H1 (cell line): ENCODE measurements at regions not wholly inside any gene's neighbourhood (a gene's known extent, or its start where the extent isn't known, plus 50 kb on each side); places are given as distances from the start of the nearest gene placed in this dataset.

Experiments used
- TF ChIP-seq, protein P1 (sequence below): fragments of 300-600 bp; sonication (generic); IDR thresholded peaks from 2 replicates; pipeline ENCODE4 v1.7.1; 2012; ENCODE audit warnings: low read length, moderate library complexity, mild to moderate bottlenecking, inconsistent platforms; ENCODE audit not compliant: insufficient replicate concordance

DNA sequence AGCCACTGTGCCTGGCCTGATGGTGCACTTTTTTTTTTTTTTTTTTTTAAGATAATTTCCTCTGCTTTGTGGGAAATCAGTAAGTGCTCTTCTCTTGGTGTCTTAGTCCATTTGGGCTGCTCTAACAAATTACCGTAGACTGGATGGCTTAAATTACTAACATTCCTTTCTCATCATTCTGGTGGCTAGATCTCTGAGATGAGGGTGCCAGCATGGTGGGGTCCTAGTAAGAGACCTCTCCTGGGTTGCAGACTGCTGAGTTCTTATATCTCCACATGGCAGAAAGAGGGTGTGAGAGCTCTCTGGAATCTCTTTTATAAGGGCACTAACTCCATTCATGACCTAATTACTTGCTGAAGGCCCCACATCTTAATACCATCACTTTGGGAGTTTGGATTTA, 133.9 kb upstream of the ANKRD55 start (continued):
- TF ChIP-seq, protein P1, sequence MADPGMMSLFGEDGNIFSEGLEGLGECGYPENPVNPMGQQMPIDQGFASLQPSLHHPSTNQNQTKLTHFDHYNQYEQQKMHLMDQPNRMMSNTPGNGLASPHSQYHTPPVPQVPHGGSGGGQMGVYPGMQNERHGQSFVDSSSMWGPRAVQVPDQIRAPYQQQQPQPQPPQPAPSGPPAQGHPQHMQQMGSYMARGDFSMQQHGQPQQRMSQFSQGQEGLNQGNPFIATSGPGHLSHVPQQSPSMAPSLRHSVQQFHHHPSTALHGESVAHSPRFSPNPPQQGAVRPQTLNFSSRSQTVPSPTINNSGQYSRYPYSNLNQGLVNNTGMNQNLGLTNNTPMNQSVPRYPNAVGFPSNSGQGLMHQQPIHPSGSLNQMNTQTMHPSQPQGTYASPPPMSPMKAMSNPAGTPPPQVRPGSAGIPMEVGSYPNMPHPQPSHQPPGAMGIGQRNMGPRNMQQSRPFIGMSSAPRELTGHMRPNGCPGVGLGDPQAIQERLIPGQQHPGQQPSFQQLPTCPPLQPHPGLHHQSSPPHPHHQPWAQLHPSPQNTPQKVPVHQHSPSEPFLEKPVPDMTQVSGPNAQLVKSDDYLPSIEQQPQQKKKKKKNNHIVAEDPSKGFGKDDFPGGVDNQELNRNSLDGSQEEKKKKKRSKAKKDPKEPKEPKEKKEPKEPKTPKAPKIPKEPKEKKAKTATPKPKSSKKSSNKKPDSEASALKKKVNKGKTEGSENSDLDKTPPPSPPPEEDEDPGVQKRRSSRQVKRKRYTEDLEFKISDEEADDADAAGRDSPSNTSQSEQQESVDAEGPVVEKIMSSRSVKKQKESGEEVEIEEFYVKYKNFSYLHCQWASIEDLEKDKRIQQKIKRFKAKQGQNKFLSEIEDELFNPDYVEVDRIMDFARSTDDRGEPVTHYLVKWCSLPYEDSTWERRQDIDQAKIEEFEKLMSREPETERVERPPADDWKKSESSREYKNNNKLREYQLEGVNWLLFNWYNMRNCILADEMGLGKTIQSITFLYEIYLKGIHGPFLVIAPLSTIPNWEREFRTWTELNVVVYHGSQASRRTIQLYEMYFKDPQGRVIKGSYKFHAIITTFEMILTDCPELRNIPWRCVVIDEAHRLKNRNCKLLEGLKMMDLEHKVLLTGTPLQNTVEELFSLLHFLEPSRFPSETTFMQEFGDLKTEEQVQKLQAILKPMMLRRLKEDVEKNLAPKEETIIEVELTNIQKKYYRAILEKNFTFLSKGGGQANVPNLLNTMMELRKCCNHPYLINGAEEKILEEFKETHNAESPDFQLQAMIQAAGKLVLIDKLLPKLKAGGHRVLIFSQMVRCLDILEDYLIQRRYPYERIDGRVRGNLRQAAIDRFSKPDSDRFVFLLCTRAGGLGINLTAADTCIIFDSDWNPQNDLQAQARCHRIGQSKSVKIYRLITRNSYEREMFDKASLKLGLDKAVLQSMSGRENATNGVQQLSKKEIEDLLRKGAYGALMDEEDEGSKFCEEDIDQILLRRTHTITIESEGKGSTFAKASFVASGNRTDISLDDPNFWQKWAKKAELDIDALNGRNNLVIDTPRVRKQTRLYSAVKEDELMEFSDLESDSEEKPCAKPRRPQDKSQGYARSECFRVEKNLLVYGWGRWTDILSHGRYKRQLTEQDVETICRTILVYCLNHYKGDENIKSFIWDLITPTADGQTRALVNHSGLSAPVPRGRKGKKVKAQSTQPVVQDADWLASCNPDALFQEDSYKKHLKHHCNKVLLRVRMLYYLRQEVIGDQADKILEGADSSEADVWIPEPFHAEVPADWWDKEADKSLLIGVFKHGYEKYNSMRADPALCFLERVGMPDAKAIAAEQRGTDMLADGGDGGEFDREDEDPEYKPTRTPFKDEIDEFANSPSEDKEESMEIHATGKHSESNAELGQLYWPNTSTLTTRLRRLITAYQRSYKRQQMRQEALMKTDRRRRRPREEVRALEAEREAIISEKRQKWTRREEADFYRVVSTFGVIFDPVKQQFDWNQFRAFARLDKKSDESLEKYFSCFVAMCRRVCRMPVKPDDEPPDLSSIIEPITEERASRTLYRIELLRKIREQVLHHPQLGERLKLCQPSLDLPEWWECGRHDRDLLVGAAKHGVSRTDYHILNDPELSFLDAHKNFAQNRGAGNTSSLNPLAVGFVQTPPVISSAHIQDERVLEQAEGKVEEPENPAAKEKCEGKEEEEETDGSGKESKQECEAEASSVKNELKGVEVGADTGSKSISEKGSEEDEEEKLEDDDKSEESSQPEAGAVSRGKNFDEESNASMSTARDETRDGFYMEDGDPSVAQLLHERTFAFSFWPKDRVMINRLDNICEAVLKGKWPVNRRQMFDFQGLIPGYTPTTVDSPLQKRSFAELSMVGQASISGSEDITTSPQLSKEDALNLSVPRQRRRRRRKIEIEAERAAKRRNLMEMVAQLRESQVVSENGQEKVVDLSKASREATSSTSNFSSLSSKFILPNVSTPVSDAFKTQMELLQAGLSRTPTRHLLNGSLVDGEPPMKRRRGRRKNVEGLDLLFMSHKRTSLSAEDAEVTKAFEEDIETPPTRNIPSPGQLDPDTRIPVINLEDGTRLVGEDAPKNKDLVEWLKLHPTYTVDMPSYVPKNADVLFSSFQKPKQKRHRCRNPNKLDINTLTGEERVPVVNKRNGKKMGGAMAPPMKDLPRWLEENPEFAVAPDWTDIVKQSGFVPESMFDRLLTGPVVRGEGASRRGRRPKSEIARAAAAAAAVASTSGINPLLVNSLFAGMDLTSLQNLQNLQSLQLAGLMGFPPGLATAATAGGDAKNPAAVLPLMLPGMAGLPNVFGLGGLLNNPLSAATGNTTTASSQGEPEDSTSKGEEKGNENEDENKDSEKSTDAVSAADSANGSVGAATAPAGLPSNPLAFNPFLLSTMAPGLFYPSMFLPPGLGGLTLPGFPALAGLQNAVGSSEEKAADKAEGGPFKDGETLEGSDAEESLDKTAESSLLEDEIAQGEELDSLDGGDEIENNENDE, result no peak
